ENCODE measurements at regions not wholly inside any gene's neighbourhood (a gene's known extent, or its start where the extent isn't known, plus 50 kb on each side); places are given as distances from the start of the nearest gene placed in this dataset.

- no peak for TF ChIP-seq POLR2A (IDR thresholded peaks at IDR 0.05)
- no peak for TF ChIP-seq CTCF (IDR thresholded peaks at IDR 0.05)
These were observed 213.7 kb downstream of the TRIB2 start for GRCh38 chr2:12930391-12930790.

Measured in Peyer's patch (tissue), 4 donors.